HL-60 (cell line): ENCODE measurements at regions not wholly inside any gene's neighbourhood (a gene's known extent, or its start where the extent isn't known, plus 50 kb on each side); places are given as distances from the start of the nearest gene placed in this dataset.

Source experiments
- GABPA ChIP-seq: IDR thresholded peaks from 2 replicates; pipeline ENCODE4 v1.6.1; 2012; ENCODE audit warnings: low read depth
- POLR2AphosphoS5 ChIP-seq: IDR thresholded peaks from 2 replicates; pipeline ENCODE4 v1.6.1; 2012; ENCODE audit warnings: low read depth
- TF ChIP-seq, protein P1 (sequence below): IDR thresholded peaks from one replicate; pipeline ENCODE4 v1.5.1; 2011; ENCODE audit warnings: low read length, control low read depth, inconsistent platforms; ENCODE audit not compliant: insufficient read depth

DNA sequence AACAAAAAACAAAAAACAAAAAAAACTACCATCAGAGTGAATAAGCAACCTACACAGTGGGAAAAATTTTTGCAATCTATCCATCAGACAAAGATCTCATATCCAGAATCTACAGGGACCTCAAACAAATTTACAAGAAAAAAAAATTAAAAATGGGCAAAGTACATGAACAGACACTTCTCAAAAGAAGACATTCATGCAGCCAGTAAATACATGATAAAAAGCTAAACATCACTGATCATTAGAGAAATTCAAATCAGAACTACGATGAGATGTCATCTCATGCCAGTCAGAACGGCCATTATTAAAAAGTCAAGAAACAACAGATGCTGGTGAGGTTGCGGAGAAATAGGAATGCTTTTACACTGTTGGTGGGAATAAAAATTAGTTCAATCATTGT, 466.5 kb upstream of the ATXN7L3B start:
- TF ChIP-seq, protein P1, sequence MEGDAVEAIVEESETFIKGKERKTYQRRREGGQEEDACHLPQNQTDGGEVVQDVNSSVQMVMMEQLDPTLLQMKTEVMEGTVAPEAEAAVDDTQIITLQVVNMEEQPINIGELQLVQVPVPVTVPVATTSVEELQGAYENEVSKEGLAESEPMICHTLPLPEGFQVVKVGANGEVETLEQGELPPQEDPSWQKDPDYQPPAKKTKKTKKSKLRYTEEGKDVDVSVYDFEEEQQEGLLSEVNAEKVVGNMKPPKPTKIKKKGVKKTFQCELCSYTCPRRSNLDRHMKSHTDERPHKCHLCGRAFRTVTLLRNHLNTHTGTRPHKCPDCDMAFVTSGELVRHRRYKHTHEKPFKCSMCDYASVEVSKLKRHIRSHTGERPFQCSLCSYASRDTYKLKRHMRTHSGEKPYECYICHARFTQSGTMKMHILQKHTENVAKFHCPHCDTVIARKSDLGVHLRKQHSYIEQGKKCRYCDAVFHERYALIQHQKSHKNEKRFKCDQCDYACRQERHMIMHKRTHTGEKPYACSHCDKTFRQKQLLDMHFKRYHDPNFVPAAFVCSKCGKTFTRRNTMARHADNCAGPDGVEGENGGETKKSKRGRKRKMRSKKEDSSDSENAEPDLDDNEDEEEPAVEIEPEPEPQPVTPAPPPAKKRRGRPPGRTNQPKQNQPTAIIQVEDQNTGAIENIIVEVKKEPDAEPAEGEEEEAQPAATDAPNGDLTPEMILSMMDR = no peak
- TF ChIP-seq POLR2AphosphoS5 (no peak), GABPA (no peak)
